IPS-15b (cell line): ENCODE measurements at regions not wholly inside any gene's neighbourhood (a gene's known extent, or its start where the extent isn't known, plus 50 kb on each side); places are given as distances from the start of the nearest gene placed in this dataset.

Source experiments
- H3K27me3 ChIP-seq: one replicate; pipeline ENCODE4 v1.6.1; 2013; ENCODE audit warnings: low read length; ENCODE audit not compliant: control insufficient read depth, insufficient read depth
- H3K36me3 ChIP-seq: one replicate; pipeline ENCODE4 v1.6.1; 2013; ENCODE audit warnings: low read length; ENCODE audit not compliant: control insufficient read depth, insufficient read depth
- H3K4me1 ChIP-seq: one replicate; pipeline ENCODE4 v1.6.1; 2013; ENCODE audit warnings: mild to moderate bottlenecking, low read length; ENCODE audit not compliant: control insufficient read depth, insufficient read depth
- H3K4me3 ChIP-seq: one replicate; pipeline ENCODE4 v1.5.1; 2013; ENCODE audit warnings: low read depth, low read length
- H3K9ac ChIP-seq: one replicate; pipeline ENCODE4 v1.6.1; 2013; ENCODE audit warnings: low read depth, mild to moderate bottlenecking, low read length
- H3K9me3 ChIP-seq: one replicate; pipeline ENCODE4 v1.6.1; 2013; ENCODE audit warnings: mild to moderate bottlenecking, low read length; ENCODE audit not compliant: control insufficient read depth, insufficient read depth

DNA sequence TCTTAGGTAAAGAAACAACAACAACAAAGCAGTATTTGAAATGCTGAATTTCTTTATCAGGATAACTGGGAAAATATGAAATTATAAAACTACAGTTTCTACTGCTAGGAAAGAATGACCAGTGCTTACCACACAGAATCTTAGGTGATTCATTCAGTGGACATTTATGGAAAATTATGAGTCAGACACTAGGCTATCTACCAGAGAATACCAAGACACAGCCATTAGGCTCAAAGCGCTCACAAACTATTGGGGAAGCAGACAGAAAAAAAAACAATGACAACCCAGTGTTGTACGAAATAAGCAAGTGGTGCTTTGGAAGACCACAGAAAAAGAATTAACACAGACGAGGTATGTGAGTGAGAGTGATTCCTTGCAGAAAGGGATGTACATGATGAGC is 1019.5 kb downstream of the PCDH9 start:
- no peaks in the 10 kb centered on the region for H3K36me3 ChIP-seq
- no peaks in the 10 kb centered on the region for H3K27me3 ChIP-seq
- no peak overlapping the region for H3K9ac ChIP-seq
- no peaks in the 10 kb centered on the region for H3K4me1 ChIP-seq
- H3K9me3 ChIP-seq, result no peaks in the 10 kb centered on the region
- H3K4me3 ChIP-seq, result no peak overlapping the region

DNA sequence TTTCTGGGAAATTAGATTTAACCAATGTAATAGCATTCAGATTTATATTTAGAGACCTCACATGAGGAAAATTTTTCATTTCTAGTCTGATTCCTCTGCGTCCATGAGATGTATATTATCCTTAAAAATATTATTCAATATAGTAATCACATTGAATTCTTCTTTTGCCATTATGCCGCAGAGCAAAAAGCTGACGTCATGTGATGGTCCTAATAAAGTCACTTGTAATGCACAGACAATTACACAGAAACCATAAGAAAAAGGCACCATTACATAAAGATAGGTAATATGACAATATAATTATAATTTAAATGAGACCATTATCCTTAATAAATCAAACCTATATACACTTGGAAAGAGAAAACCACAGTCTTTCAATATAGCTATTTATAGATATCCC is 1021.5 kb downstream of the PCDH9 start:
- Histone ChIP-seq H3K27me3 (no peaks in the 10 kb centered on the region), H3K36me3 (no peaks in the 10 kb centered on the region), H3K9ac (no peak overlapping the region), H3K9me3 (no peaks in the 10 kb centered on the region), H3K4me1 (no peaks in the 10 kb centered on the region), H3K4me3 (no peak overlapping the region)

DNA sequence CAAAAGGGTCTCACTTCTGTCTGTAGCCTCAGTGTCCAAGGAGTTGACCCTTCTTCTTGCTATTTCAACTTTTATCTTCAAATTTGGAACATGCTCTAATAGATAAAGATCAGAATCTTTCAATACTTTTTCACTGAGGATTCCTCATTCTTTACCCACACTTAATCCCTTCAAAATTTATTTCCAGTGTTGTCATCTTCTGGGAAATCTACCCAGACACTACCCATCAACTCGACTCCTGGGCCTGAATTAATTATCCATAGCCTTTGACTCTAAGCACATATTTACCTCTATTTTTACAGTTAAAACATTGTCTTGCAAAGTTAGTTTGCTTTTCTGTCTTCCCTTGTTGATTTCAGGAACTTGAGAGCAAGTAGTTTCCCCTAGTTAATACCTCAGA is 1022.5 kb downstream of the PCDH9 start:
- Histone ChIP-seq H3K27me3 (no peaks in the 10 kb centered on the region), H3K4me3 (no peak overlapping the region), H3K9me3 (no peaks in the 10 kb centered on the region), H3K36me3 (no peaks in the 10 kb centered on the region), H3K4me1 (no peaks in the 10 kb centered on the region), H3K9ac (no peak overlapping the region)

DNA sequence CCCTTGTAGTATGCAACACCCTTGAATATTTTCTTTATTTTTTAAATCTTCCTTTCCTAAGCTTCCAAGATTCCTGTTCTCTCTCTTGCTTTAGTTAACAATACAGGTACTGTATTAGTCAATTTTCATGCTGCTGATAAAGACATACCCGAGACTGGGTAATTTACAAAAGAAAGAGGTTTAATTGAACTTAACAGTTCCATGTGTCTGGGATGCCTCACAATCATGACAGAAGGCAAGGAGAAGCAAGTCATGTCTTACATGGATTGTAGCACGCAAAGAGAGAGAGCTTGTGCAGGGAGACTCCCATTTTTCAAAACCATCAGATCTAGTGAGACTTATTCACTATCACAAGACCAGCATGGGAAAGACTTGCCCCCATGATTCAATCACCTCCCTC is 1024.3 kb downstream of the PCDH9 start:
- Histone ChIP-seq H3K4me1 (no peaks in the 10 kb centered on the region), H3K36me3 (no peaks in the 10 kb centered on the region), H3K9me3 (no peaks in the 10 kb centered on the region), H3K9ac (no peak overlapping the region), H3K4me3 (no peak overlapping the region), H3K27me3 (no peaks in the 10 kb centered on the region)

DNA sequence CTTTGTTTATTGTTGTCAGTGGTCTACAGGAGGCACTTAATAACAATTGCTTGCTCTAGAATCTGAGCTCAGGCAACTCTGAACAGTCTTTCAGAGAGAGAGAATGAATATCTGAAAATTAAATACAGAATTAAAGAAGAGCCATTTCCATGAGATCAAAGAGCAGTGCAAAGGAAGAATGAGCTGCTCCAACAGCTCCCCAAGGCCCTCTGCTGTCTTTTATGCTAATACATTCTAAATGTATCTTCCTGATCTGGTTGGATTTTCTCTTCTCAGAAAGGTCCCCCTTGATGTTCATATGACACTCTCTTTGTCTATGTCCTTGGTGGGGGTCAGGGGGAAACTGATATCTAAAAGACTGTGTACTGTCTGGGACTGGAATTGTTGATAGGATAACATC is 1029.6 kb downstream of the PCDH9 start:
- Histone ChIP-seq H3K36me3 (no peaks in the 10 kb centered on the region), H3K27me3 (no peaks in the 10 kb centered on the region), H3K9me3 (no peaks in the 10 kb centered on the region), H3K4me3 (no peak overlapping the region), H3K9ac (no peak overlapping the region), H3K4me1 (no peaks in the 10 kb centered on the region)

DNA sequence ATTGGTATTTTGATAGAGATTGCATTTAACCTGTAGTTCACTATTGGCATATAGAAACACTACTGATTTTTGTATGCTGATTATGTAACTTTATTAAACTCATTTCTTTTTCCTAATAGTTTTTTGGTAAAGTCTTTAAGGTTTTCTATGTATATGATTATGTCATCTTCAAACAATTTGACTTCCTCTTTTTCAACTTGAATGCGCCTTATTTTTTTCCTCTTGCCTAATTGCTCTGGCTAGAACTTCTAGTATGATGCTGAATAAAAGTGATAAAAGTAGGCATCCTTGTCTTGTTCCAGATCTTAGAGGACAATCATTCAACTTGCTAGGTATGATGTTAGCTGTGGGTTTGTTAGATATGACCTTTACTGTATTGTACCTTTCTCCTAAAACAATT is 1034.9 kb downstream of the PCDH9 start:
- H3K9ac ChIP-seq, result no peak overlapping the region
- H3K36me3 ChIP-seq, result no peaks in the 10 kb centered on the region
- no peaks in the 10 kb centered on the region for H3K27me3 ChIP-seq
- no peaks in the 10 kb centered on the region for H3K4me1 ChIP-seq
- no peak overlapping the region for H3K4me3 ChIP-seq
- no peaks in the 10 kb centered on the region for H3K9me3 ChIP-seq

DNA sequence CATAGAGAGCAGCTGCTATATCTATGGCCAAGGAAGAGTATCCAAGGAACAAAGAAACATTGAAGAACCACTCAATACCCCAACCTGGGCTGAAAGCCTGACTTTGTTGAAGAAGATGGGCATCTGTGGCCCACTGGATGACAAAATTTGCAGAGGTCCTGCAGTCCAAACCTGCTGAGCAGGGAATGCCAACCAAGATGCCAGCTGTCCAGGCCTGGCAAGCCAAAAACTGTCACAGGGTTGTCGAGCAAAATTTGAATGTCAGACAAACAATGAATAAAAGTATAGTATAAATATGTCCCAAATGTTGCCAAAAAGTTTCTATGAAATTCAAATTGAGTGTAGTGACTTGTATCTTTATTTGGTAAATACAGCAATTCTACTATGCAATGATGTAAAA is 1040.2 kb downstream of the PCDH9 start:
- H3K4me3 ChIP-seq, result no peak overlapping the region
- no peaks in the 10 kb centered on the region for H3K4me1 ChIP-seq
- no peaks in the 10 kb centered on the region for H3K9me3 ChIP-seq
- H3K9ac ChIP-seq, result no peak overlapping the region
- H3K36me3 ChIP-seq, result no peaks in the 10 kb centered on the region
- H3K27me3 ChIP-seq, result no peaks in the 10 kb centered on the region

DNA sequence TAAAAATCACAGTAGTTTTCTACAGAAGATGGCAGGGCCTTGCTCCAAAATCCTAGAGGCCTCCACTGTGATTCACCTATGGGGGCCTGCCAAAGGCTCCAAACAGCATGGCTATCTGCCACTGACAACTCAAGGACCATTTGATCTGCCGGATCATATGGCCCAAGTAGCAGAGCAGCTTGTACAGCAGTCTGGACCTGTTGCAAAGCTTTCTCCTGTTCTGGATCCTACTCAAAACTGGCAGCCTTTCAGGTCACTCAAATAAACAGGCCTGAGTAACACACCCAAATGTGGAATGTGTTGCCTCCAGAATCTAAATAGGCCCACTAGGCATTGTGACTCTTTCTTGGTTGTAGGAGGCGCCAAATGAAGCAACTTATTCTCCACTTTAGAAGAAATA is 1049.3 kb downstream of the PCDH9 start:
- no peak overlapping the region for H3K9ac ChIP-seq
- no peaks in the 10 kb centered on the region for H3K27me3 ChIP-seq
- H3K4me1 ChIP-seq, result no peaks in the 10 kb centered on the region
- H3K4me3 ChIP-seq, result no peak overlapping the region
- no peaks in the 10 kb centered on the region for H3K9me3 ChIP-seq
- H3K36me3 ChIP-seq, result no peaks in the 10 kb centered on the region

DNA sequence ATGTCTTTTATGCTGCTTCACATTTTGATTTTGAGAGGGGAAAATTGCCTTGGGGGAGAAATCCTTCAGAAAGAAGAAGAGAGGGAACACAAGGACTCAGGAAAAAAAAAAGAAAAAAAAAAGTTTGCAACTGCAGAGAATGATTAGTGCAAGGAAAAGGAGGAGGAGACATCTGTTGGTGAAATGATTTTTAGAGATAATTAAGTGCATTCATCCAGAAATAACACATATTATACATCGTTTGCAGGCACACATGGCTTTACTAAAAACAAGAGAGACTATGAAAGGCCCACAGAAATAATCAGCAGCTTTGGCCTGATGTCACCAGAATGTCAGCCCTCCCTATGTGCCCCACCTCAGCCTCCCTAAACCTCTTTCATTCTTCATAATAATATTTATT is 1058.2 kb downstream of the PCDH9 start:
- no peaks in the 10 kb centered on the region for H3K9me3 ChIP-seq
- no peaks in the 10 kb centered on the region for H3K4me1 ChIP-seq
- H3K36me3 ChIP-seq, result no peaks in the 10 kb centered on the region
- no peak overlapping the region for H3K4me3 ChIP-seq
- no peak overlapping the region for H3K9ac ChIP-seq
- no peaks in the 10 kb centered on the region for H3K27me3 ChIP-seq

DNA sequence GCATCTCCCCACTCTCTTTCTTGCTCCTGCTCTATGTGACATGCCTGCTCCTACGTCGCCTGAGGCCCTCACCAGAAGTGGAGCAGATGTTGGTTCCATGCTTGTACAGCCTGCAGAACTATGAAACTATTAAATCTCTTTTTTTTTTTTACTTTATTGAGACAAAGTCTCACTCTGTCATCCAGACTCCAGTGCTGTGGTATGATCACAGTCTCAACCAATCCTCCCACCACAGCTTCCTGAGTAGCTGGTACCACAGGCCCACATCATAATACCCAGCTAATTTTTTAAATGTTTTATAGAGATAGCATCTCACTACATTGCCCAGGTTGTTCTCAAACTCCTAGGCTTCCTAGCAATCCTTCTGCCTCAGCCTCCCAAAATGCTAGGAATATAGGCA is 1067.7 kb downstream of the PCDH9 start:
- no peak overlapping the region for H3K4me3 ChIP-seq
- H3K27me3 ChIP-seq, result no peaks in the 10 kb centered on the region
- H3K36me3 ChIP-seq, result no peaks in the 10 kb centered on the region
- H3K9me3 ChIP-seq, result no peaks in the 10 kb centered on the region
- H3K9ac ChIP-seq, result no peak overlapping the region
- no peaks in the 10 kb centered on the region for H3K4me1 ChIP-seq

DNA sequence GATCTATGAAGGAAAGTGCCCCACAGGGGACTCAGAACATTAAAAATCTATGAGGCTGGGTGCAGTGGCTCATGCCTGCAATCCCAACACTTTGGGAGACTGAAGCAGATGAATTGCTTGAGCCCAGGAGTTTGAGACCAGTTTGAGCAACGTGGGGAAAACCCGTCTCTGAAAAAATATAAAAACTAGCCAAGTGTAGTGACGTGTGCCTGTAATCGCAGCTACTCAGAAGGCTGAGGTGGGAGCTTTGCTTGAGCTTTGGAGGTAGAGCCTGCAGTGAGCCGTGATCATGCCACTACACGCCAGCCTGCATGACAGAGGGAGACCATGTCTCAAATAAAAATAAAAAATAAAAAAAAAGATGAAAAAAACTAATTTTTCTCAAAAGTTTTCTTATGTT is 1070.6 kb downstream of the PCDH9 start:
- H3K9ac ChIP-seq, result no peak overlapping the region
- H3K36me3 ChIP-seq, result no peaks in the 10 kb centered on the region
- H3K4me1 ChIP-seq, result no peaks in the 10 kb centered on the region
- no peaks in the 10 kb centered on the region for H3K27me3 ChIP-seq
- no peaks in the 10 kb centered on the region for H3K9me3 ChIP-seq
- no peak overlapping the region for H3K4me3 ChIP-seq

DNA sequence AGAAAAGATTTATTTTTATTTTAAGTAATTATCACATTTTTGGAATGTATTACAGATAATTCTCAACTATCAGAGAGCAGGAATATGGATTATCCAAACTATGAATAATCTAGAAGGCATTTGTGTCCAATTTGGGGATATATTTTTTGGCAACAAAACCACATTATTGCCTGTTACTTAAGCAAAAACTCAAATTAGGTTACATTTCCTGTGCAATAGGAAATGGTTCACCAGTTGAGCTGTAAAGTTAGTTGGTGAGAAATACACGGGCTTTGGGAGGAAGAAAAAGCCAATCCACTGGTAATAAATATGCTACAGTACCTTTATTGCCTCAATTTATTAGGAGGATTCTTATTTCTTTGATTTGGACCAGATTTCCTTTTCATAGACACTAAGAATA is 1075.2 kb downstream of the PCDH9 start:
- Histone ChIP-seq H3K9ac (no peak overlapping the region), H3K4me3 (no peak overlapping the region), H3K4me1 (no peaks in the 10 kb centered on the region), H3K27me3 (no peaks in the 10 kb centered on the region), H3K36me3 (no peaks in the 10 kb centered on the region), H3K9me3 (no peaks in the 10 kb centered on the region)

DNA sequence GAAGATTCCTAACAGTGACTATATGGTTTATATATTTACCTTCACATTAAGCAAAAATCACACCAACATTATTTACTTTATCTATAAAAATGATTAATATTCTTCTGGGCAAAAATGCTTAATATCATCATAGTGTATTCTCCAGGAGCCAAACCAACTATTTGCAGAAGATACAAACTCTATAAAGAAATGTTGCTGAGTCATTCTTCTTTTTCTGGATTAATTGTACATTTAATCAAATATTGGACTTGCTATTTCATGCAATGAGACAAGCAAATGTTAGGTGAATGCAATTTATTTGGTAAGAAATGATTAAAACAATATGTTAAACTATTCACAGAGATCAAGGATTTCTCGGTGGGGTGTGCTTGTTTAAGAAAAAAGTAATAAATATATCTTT is 1075.8 kb downstream of the PCDH9 start:
- no peaks in the 10 kb centered on the region for H3K9me3 ChIP-seq
- H3K36me3 ChIP-seq, result no peaks in the 10 kb centered on the region
- no peak overlapping the region for H3K4me3 ChIP-seq
- no peak overlapping the region for H3K9ac ChIP-seq
- H3K27me3 ChIP-seq, result no peaks in the 10 kb centered on the region
- no peaks in the 10 kb centered on the region for H3K4me1 ChIP-seq
